A673 (cell line): ENCODE measurements at regions not wholly inside any gene's neighbourhood (a gene's known extent, or its start where the extent isn't known, plus 50 kb on each side); places are given as distances from the start of the nearest gene placed in this dataset.

Experiments used
- BruUV-seq: library from RNA; stranded (reverse); fragments of 400-500 nt; replicated peaks from 2 replicates; lab custom pipeline; 2021; lab: Mats Ljungman, UMichigan
- CTCF ChIA-PET: fragments of 300-600 bp; sonication (Branson Sonifier 250); formaldehyde crosslinking; loops from one replicate; lab custom pipeline; 2022; ENCODE audit warnings: antibody characterized with exemption; lab: Charles Lee
- POLR2A ChIA-PET: fragments of 300-600 bp; sonication (Branson Sonifier 250); formaldehyde crosslinking; loops from one replicate; lab custom pipeline; 2022; ENCODE audit warnings: antibody characterized with exemption; ENCODE audit not compliant: low non-redundant PET; lab: Charles Lee
- DNase-seq: peaks from one replicate; pipeline ENCODE4 v3.0.0-alpha.2; 2015; ENCODE audit warnings: low spot score
- H3K27ac ChIP-seq: fragments of 200-600 bp; sonication (generic); 2 replicates; pipeline ENCODE4 v1.5.1; 2016; ENCODE audit warnings: mixed run types, low read depth, mild to moderate bottlenecking, mixed read lengths, antibody characterized with exemption, low read length; ENCODE audit not compliant: poor library complexity, severe bottlenecking
- H3K27me3 ChIP-seq: fragments of 200-600 bp; sonication (generic); replicated peaks from 2 replicates; pipeline ENCODE4 v1.6.1; 2017; ENCODE audit warnings: mixed run types, low read depth, mild to moderate bottlenecking, mixed read lengths, antibody characterized with exemption, low read length; ENCODE audit not compliant: insufficient read depth, poor library complexity
- H3K36me3 ChIP-seq: fragments of 200-600 bp; sonication (generic); 2 replicates; pipeline ENCODE4 v1.6.1; 2016; ENCODE audit warnings: mixed run types, mild to moderate bottlenecking, mixed read lengths, antibody characterized with exemption, low read length; ENCODE audit not compliant: insufficient read depth, poor library complexity, severe bottlenecking
- H3K4me1 ChIP-seq: fragments of 200-600 bp; sonication (generic); 2 replicates; pipeline ENCODE4 v1.6.1; 2017; ENCODE audit warnings: mixed run types, mild to moderate bottlenecking, mixed read lengths, antibody characterized with exemption, low read length; ENCODE audit not compliant: insufficient read depth, poor library complexity, severe bottlenecking
- H3K4me3 ChIP-seq: fragments of 200-600 bp; sonication (generic); 2 replicates; pipeline ENCODE4 v1.5.1; 2016; ENCODE audit warnings: low read depth, mixed run types, mild to moderate bottlenecking, mixed read lengths, low read length; ENCODE audit not compliant: poor library complexity, severe bottlenecking
- H3K9me3 ChIP-seq: fragments of 200-600 bp; sonication (generic); 2 replicates; pipeline ENCODE4 v1.6.1; 2016; ENCODE audit warnings: mixed run types, low read depth, mild to moderate bottlenecking, mixed read lengths, antibody characterized with exemption, low read length; ENCODE audit not compliant: poor library complexity, severe bottlenecking
- EZH2 ChIP-seq: fragments of 200-600 bp; sonication (generic); IDR thresholded peaks from 2 replicates; pipeline ENCODE4 v1.6.1; 2017; ENCODE audit warnings: borderline replicate concordance, low read depth, mild to moderate bottlenecking, mixed read lengths, antibody characterized with exemption, low read length; ENCODE audit not compliant: poor library complexity, severe bottlenecking
- intact Hi-C: fragments of 100-400 bp; cut with micrococcal nuclease; formaldehyde crosslinking; loops from one replicate; pipeline ENCODE4 v1.10.0; 2022; ENCODE audit not compliant: unreplicated experiment
- TF ChIP-seq, protein P1 (sequence below): fragments of 300-800, 200-600 bp; sonication (generic); conservative IDR thresholded peaks from 2 replicates; pipeline ENCODE4 v1.5.1; 2017; ENCODE audit warnings: low read depth, mild to moderate bottlenecking, antibody characterized with exemption, low read length, moderate library complexity, mixed read lengths

DNA sequence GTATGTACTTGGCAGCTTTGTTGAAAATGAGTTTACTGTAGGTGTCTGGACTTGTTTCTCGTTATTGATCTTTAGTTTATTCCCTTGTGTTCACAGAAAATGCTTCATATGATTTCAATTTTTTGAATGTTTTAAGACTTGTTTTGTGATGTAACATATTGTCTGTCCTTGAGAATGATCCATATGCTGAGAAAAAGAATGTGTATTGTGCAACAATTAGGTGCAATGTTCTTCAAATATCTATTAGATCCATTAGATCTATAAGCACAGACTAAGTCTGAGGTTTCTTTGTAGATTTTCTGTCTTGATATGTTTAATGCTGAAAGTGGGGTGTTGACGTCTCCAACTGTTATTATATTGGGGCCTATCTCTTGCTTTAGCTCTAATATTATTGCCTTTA, 879.6 kb upstream of the LRFN5 start:
- BruUV-seq, result no TSS peak
- TF ChIP-seq, protein P1, sequence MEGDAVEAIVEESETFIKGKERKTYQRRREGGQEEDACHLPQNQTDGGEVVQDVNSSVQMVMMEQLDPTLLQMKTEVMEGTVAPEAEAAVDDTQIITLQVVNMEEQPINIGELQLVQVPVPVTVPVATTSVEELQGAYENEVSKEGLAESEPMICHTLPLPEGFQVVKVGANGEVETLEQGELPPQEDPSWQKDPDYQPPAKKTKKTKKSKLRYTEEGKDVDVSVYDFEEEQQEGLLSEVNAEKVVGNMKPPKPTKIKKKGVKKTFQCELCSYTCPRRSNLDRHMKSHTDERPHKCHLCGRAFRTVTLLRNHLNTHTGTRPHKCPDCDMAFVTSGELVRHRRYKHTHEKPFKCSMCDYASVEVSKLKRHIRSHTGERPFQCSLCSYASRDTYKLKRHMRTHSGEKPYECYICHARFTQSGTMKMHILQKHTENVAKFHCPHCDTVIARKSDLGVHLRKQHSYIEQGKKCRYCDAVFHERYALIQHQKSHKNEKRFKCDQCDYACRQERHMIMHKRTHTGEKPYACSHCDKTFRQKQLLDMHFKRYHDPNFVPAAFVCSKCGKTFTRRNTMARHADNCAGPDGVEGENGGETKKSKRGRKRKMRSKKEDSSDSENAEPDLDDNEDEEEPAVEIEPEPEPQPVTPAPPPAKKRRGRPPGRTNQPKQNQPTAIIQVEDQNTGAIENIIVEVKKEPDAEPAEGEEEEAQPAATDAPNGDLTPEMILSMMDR, result no peak
- no peak for TF ChIP-seq EZH2
- ChIA-PET POLR2A (no interaction called here), CTCF (no interaction called here)
- Histone ChIP-seq H3K27me3 (no peaks in the 10 kb centered on the region), H3K27ac (no peak overlapping the region), H3K4me3 (no peak overlapping the region), H3K4me1 (no peaks in the 10 kb centered on the region), H3K36me3 (no peaks in the 10 kb centered on the region), H3K9me3 (peaks cover 9% of the 10 kb centered on the region)
- no peak for DNase-seq
- intact Hi-C loops, result no loop called here

DNA sequence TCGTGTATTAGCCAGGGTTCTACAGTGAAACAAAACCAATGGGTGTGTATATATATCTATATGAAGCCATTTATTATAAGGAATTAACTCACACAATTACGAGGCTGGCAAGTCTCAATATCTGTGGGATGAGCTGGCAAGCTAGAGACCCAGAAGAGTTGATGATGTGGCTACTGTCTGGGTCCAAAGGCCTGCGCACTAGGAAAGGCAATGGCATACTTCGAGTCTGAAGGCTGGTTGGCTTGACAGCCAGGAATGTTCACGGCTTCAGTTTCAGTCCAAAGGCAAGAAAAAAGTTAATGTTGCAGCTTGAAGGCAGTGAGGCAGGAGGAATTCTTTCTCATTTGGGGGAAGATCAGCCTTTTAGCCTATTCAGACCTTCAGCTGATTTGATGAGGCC, 893.3 kb upstream of the LRFN5 start:
- no TSS peak for BruUV-seq
- Histone ChIP-seq H3K4me1 (no peaks in the 10 kb centered on the region), H3K27ac (no peak overlapping the region), H3K36me3 (no peaks in the 10 kb centered on the region), H3K4me3 (no peak overlapping the region), H3K9me3 (peaks cover 6% of the 10 kb centered on the region), H3K27me3 (no peaks in the 10 kb centered on the region)
- no peak for DNase-seq
- ChIA-PET POLR2A (interaction anchor here (0.6 kb wide), 1 partner anchor 189 kb away, joined by 3 read pairs; no protein-coding TSS in a partner anchor), CTCF (no interaction called here)
- TF ChIP-seq, protein P1, result no peak
- no peak for TF ChIP-seq EZH2
- intact Hi-C loops, result no loop called here

DNA sequence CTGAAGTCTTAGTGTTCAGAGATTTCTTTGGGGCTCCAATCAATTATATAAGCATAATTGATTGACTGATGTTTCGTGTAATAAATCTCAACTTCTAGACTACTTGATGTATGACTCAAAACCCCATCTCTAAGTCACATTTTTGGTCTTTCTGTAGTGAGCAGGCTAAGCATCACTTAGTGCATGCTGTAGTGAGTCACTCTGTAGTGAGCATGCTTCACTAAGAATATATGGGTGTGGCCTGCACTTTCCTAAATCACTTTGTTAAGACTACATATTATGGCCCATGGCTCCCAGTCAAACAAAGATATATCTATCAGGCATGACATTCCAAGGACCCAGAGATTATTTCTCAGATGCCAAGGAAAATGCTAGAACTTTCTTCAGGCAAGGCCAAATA, 909.4 kb upstream of the LRFN5 start:
- no peaks in the 10 kb centered on the region for H3K4me1 ChIP-seq
- H3K4me3 ChIP-seq, result no peak overlapping the region
- DNase-seq, result no peak
- no peaks in the 10 kb centered on the region for H3K27me3 ChIP-seq
- BruUV-seq, result no TSS peak
- CTCF ChIA-PET, result no interaction called here
- POLR2A ChIA-PET, result no interaction called here
- intact Hi-C loops, result no loop called here
- TF ChIP-seq EZH2, result no peak
- TF ChIP-seq, protein P1, result no peak
- H3K36me3 ChIP-seq, result no peaks in the 10 kb centered on the region
- H3K27ac ChIP-seq, result no peak overlapping the region
- no peaks in the 10 kb centered on the region for H3K9me3 ChIP-seq
